ENCODE measurements at regions not wholly inside any gene's neighbourhood (a gene's known extent, or its start where the extent isn't known, plus 50 kb on each side); places are given as distances from the start of the nearest gene placed in this dataset.

- TF ChIP-seq, protein P1, sequence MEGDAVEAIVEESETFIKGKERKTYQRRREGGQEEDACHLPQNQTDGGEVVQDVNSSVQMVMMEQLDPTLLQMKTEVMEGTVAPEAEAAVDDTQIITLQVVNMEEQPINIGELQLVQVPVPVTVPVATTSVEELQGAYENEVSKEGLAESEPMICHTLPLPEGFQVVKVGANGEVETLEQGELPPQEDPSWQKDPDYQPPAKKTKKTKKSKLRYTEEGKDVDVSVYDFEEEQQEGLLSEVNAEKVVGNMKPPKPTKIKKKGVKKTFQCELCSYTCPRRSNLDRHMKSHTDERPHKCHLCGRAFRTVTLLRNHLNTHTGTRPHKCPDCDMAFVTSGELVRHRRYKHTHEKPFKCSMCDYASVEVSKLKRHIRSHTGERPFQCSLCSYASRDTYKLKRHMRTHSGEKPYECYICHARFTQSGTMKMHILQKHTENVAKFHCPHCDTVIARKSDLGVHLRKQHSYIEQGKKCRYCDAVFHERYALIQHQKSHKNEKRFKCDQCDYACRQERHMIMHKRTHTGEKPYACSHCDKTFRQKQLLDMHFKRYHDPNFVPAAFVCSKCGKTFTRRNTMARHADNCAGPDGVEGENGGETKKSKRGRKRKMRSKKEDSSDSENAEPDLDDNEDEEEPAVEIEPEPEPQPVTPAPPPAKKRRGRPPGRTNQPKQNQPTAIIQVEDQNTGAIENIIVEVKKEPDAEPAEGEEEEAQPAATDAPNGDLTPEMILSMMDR (IDR thresholded peaks at IDR 0.05), result no peak
- no peak for TF ChIP-seq POLR2A (IDR thresholded peaks at IDR 0.05)
These were observed 902.5 kb downstream of the KCNJ2 start for GRCh38 chr17:71071837-71072236.

Measured in Peyer's patch (tissue), 4 donors.